KMS-11 (cell line): ENCODE measurements at regions not wholly inside any gene's neighbourhood (a gene's known extent, or its start where the extent isn't known, plus 50 kb on each side); places are given as distances from the start of the nearest gene placed in this dataset.

Experiments
- H2AFZ ChIP-seq: fragments of 200-600 bp; sonication (generic); 2 replicates; pipeline ENCODE4 v1.6.1; 2016; ENCODE audit warnings: antibody characterized with exemption, mixed run types, low read depth
- H3K27ac ChIP-seq: fragments of 200-600 bp; sonication (generic); 2 replicates; pipeline ENCODE4 v1.6.1; 2016; ENCODE audit warnings: mild to moderate bottlenecking, mixed run types
- H3K27me3 ChIP-seq: fragments of 200-600 bp; sonication (generic); 2 replicates; pipeline ENCODE4 v1.6.1; 2017; ENCODE audit warnings: mild to moderate bottlenecking, low read depth, mixed run types, moderate library complexity; ENCODE audit not compliant: insufficient read depth
- H3K36me3 ChIP-seq: fragments of 200-600 bp; sonication (generic); 2 replicates; pipeline ENCODE4 v1.6.1; 2017; ENCODE audit warnings: mild to moderate bottlenecking, mixed run types; ENCODE audit not compliant: insufficient read depth
- H3K4me1 ChIP-seq: fragments of 200-600 bp; sonication (generic); 2 replicates; pipeline ENCODE4 v1.6.1; 2016; ENCODE audit warnings: mild to moderate bottlenecking, low read depth, mixed run types; ENCODE audit not compliant: poor library complexity, severe bottlenecking
- H3K4me2 ChIP-seq: fragments of 200-600 bp; sonication (generic); 2 replicates; pipeline ENCODE4 v1.7.0; 2016; ENCODE audit warnings: mild to moderate bottlenecking, mixed run types
- H3K4me3 ChIP-seq: fragments of 200-600 bp; sonication (generic); IDR thresholded peaks from 2 replicates; pipeline ENCODE4 v1.6.1; 2017; ENCODE audit warnings: low read depth, low read length, mixed read lengths; ENCODE audit not compliant: insufficient read depth
- H3K79me2 ChIP-seq: fragments of 200-600 bp; sonication (generic); 2 replicates; pipeline ENCODE4 v1.6.1; 2016; ENCODE audit warnings: low read depth, mixed run types; ENCODE audit not compliant: insufficient read depth
- H3K9ac ChIP-seq: fragments of 200-600 bp; sonication (generic); 2 replicates; pipeline ENCODE4 v1.6.1; 2016; ENCODE audit warnings: mild to moderate bottlenecking, mixed run types
- H4K20me1 ChIP-seq: fragments of 200-600 bp; sonication (generic); 2 replicates; pipeline ENCODE4 v1.6.1; 2016; ENCODE audit warnings: mild to moderate bottlenecking, mixed run types; ENCODE audit not compliant: insufficient read depth
- CTCF ChIP-seq: fragments of 200-600 bp; sonication (generic); conservative IDR thresholded peaks from 2 replicates; pipeline ENCODE4 v1.6.1; 2017; ENCODE audit warnings: low read depth, mild to moderate bottlenecking, antibody characterized with exemption, low read length, moderate library complexity, mixed read lengths

- H3K4me1 ChIP-seq, result no peaks in the 10 kb centered on the region
- H3K9ac ChIP-seq, result no peak overlapping the region
- no peak for TF ChIP-seq CTCF
- H3K79me2 ChIP-seq, result no peaks in the 10 kb centered on the region
- H2AFZ ChIP-seq, result no peak overlapping the region
- H3K4me2 ChIP-seq, result no peak overlapping the region
- no peak overlapping the region for H3K27ac ChIP-seq
- H3K27me3 ChIP-seq, result no peaks in the 10 kb centered on the region
- no peak overlapping the region for H3K4me3 ChIP-seq
- H3K36me3 ChIP-seq, result no peaks in the 10 kb centered on the region
- H4K20me1 ChIP-seq, result no peaks in the 10 kb centered on the region
Measured at GRCh38 chr7:83751217-83751616, 102.3 kb upstream of the SEMA3E start.

GRCh38 chr7:83749495-83749894 is 100.6 kb upstream of the SEMA3E start:
- Histone ChIP-seq H4K20me1 (no peaks in the 10 kb centered on the region), H3K27ac (no peak overlapping the region), H3K79me2 (no peaks in the 10 kb centered on the region), H3K36me3 (no peaks in the 10 kb centered on the region), H2AFZ (no peak overlapping the region), H3K4me1 (no peaks in the 10 kb centered on the region), H3K4me2 (no peak overlapping the region), H3K27me3 (no peaks in the 10 kb centered on the region), H3K9ac (no peak overlapping the region), H3K4me3 (no peak overlapping the region)
- no peak for TF ChIP-seq CTCF

DNA sequence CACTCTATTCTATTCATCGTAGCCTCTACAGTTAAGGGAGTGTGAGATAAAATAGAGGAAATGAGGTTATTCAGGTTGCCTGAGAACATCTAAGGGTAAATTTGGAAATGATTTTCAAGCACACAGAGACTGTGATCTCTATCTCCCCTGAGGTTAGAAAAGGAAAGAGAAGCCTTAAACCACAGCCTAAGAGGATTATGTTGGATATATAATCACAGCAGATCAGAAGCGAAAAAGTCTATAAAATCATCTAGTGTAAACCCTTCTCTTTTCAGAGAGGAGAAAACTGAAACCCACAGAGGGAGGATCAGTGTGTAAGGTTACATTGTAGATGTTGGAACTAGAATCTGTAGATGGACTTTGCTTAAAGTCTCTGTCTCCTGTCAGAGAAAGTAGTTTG is 90.6 kb upstream of the SEMA3E start:
- TF ChIP-seq CTCF, result no peak
- H3K79me2 ChIP-seq, result no peaks in the 10 kb centered on the region
- no peaks in the 10 kb centered on the region for H3K27me3 ChIP-seq
- H3K4me1 ChIP-seq, result peaks cover 12% of the 10 kb centered on the region
- H3K27ac ChIP-seq, result no peak overlapping the region
- H4K20me1 ChIP-seq, result no peaks in the 10 kb centered on the region
- H2AFZ ChIP-seq, result no peak overlapping the region
- H3K4me2 ChIP-seq, result peak overlapping the region; percentile 0; the same call in 1 of the 2 replicates
- H3K9ac ChIP-seq, result no peak overlapping the region
- H3K36me3 ChIP-seq, result no peaks in the 10 kb centered on the region
- H3K4me3 ChIP-seq, result no peak overlapping the region

- Histone ChIP-seq H3K27ac (no peak overlapping the region), H3K9ac (no peak overlapping the region), H3K4me2 (no peak overlapping the region)
Measured at GRCh38 chr7:83738291-83738835, 89.4 kb upstream of the SEMA3E start.

More at GRCh38 chr7:83738291-83738835, 89.4 kb upstream of the SEMA3E start:
- Histone ChIP-seq H3K4me1 (peaks cover 22% of the 10 kb centered on the region), H3K79me2 (no peaks in the 10 kb centered on the region), H2AFZ (no peak overlapping the region), H3K27me3 (no peaks in the 10 kb centered on the region), H3K36me3 (no peaks in the 10 kb centered on the region), H3K4me3 (no peak overlapping the region), H4K20me1 (no peaks in the 10 kb centered on the region)
- TF ChIP-seq CTCF, result no peak
